ENCODE measurements at regions not wholly inside any gene's neighbourhood (a gene's known extent, or its start where the extent isn't known, plus 50 kb on each side); places are given as distances from the start of the nearest gene placed in this dataset.

- Histone ChIP-seq H3K9ac (ENCODE audit: insufficient read depth in 1 of 2, low read depth in 2 of 2, low read length in 2 of 2) (no peak overlapping the region), H3K9me3 (replicated peaks; ENCODE audit: control insufficient read depth, insufficient read depth, low read depth, low read length) (no peaks in the 10 kb centered on the region), H3K27me3 (ENCODE audit: control insufficient read depth in 2 of 2, insufficient read depth in 2 of 2, low read length in 2 of 2) (no peaks in the 10 kb centered on the region), H2AFZ (ENCODE audit: low read depth, low read length) (peak overlapping the region; percentile 11; the same call in 1 of the 2 replicates), H3K27ac (ENCODE audit: extremely low read depth, low read depth, low read length) (no peak overlapping the region), H4K20me1 (replicated peaks; ENCODE audit: control insufficient read depth, insufficient read depth, low read length) (no peaks in the 10 kb centered on the region), H3K4me1 (replicated peaks in 1 of 2; ENCODE audit: control insufficient read depth in 2 of 2, insufficient read depth in 2 of 2, low read length in 2 of 2) (peaks cover 0 to 13% of the 10 kb centered on the region in 2 experiments; a peak in 2 of 5 replicates), H3K36me3 (ENCODE audit: control insufficient read depth, insufficient read depth, low read length) (no peaks in the 10 kb centered on the region), H3K79me2 (ENCODE audit: control insufficient read depth, insufficient read depth, low read length) (no peaks in the 10 kb centered on the region), H3K9me1 (ENCODE audit: control insufficient read depth, insufficient read depth, low read length) (no peaks in the 10 kb centered on the region), H3K4me3 (no peak overlapping the region), H3K4me2 (ENCODE audit: insufficient read depth, low read length) (no peak overlapping the region)
- 25% methylated on average over 4 of the region's 4 CpGs for WGBS (ENCODE audit: insufficient coverage, low coverage, missing lambda C conversion rate)
- intact Hi-C loops (cut with micrococcal nuclease) (no loop called here), in situ Hi-C loops (cut with MboI) (no loop called here)
- FAIRE-seq (no peak), ATAC-seq (no peak; the same call in 2 of the 3 replicates), DNase-seq (ENCODE audit: extremely low read depth in 1 of 4, low spot score in 3 of 4) (no peak)
- no TSS peak for BruUV-seq (replicated peaks)
- TF ChIP-seq, protein P1, sequence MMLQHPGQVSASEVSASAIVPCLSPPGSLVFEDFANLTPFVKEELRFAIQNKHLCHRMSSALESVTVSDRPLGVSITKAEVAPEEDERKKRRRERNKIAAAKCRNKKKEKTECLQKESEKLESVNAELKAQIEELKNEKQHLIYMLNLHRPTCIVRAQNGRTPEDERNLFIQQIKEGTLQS (IDR thresholded peaks at IDR 0.05): peak; percentile 16; the same call in 1 of the 2 replicates
- TF ChIP-seq, protein P1 (CRISPR knock-in tag; conservative IDR thresholded peaks at IDR 0.05): no peak
- no peak for TF ChIP-seq KAT7 (CRISPR knock-in tag; IDR thresholded peaks at IDR 0.05; ENCODE audit: borderline replicate concordance)
- no peak for TF ChIP-seq ZNF785 (CRISPR knock-in tag; IDR thresholded peaks at IDR 0.05)
- TF ChIP-seq CEBPG (CRISPR knock-in tag; IDR thresholded peaks at IDR 0.05): no peak
- TF ChIP-seq CEBPG (tag; conservative IDR thresholded peaks at IDR 0.05 in 1 of 2, IDR thresholded peaks at IDR 0.05 in 1 of 2): peak; percentile 47 to 55; a peak in 1 of 4 replicates
- no peak for TF ChIP-seq MTF1 (CRISPR knock-in tag; IDR thresholded peaks at IDR 0.05; ENCODE audit: borderline replicate concordance)
- TF ChIP-seq NCOA6 (IDR thresholded peaks at IDR 0.05): no peak
- POLR2A ChIA-PET: interaction anchor here (1.6 kb wide), 1 partner anchor 10 kb away, joined by 5 read pairs; no protein-coding TSS in a partner anchor
- CTCF ChIA-PET (ENCODE audit: low intra/inter-chr PET ratio): no interaction called here
These were observed 97.7 kb upstream of the SGK1 start for GRCh38 chr6:134415656-134416055.
